Parathyroid adenoma (tissue), 2 donors: ENCODE measurements at regions not wholly inside any gene's neighbourhood (a gene's known extent, or its start where the extent isn't known, plus 50 kb on each side); places are given as distances from the start of the nearest gene placed in this dataset.

Experiments
- H2AFZ ChIP-seq: fragments of 300-600 bp; sonication (generic); one replicate; pipeline ENCODE4 v1.7.0; 2017; ENCODE audit warnings: antibody characterized with exemption, mild to moderate bottlenecking
- H3K27ac ChIP-seq: fragments of 300-600 bp; sonication (generic); one replicate; pipeline ENCODE4 v1.7.0; 2017
- H3K27me3 ChIP-seq: fragments of 300-600 bp; sonication (generic); one replicate; pipeline ENCODE4 v1.7.0; 2017; ENCODE audit warnings: low read length; ENCODE audit not compliant: control insufficient read depth, insufficient read depth
- H3K36me3 ChIP-seq: fragments of 300-600 bp; sonication (generic); one replicate; pipeline ENCODE4 v1.7.0; 2017; ENCODE audit warnings: low read length; ENCODE audit not compliant: control insufficient read depth, insufficient read depth
- H3K4me1 ChIP-seq: fragments of 300-600 bp; sonication (generic); one replicate; pipeline ENCODE4 v1.7.0; 2017; ENCODE audit warnings: control low read depth
- H3K4me2 ChIP-seq: fragments of 300-600 bp; sonication (generic); one replicate; pipeline ENCODE4 v1.7.0; 2017; ENCODE audit warnings: low read length
- H3K4me3 ChIP-seq: fragments of 300-600 bp; sonication (generic); one replicate; pipeline ENCODE4 v1.7.0; 2017; ENCODE audit warnings: low read depth, low read length
- H3K79me2 ChIP-seq: fragments of 300-600 bp; sonication (generic); one replicate; pipeline ENCODE4 v1.7.0; 2017; ENCODE audit warnings: control low read depth
- H3K9ac ChIP-seq: fragments of 300-600 bp; sonication (generic); one replicate; pipeline ENCODE4 v1.7.0; 2017; ENCODE audit warnings: mild to moderate bottlenecking
- H3K9me3 ChIP-seq: fragments of 300-600 bp; sonication (generic); one replicate; pipeline ENCODE4 v1.7.0; 2017; ENCODE audit warnings: low read length; ENCODE audit not compliant: control insufficient read depth
- CTCF ChIP-seq: fragments of 300-600 bp; sonication (generic); IDR thresholded peaks from one replicate; pipeline ENCODE4 v1.7.0; 2017; ENCODE audit warnings: antibody characterized with exemption, mild to moderate bottlenecking
- donor health status: primary hyperparathyroidism.

- H2AFZ ChIP-seq = no peak overlapping the region
- no peak overlapping the region for H3K4me3 ChIP-seq
- H3K27ac ChIP-seq = no peak overlapping the region
- no peak for TF ChIP-seq CTCF
- H3K9ac ChIP-seq = no peak overlapping the region
- H3K9me3 ChIP-seq = no peaks in the 10 kb centered on the region
- no peaks in the 10 kb centered on the region for H3K4me1 ChIP-seq
- H3K4me2 ChIP-seq = no peak overlapping the region
- no peaks in the 10 kb centered on the region for H3K27me3 ChIP-seq
- H3K79me2 ChIP-seq = no peaks in the 10 kb centered on the region
- no peaks in the 10 kb centered on the region for H3K36me3 ChIP-seq
These were observed 249.1 kb downstream of the FAT3 start for GRCh38 chr11:92473736-92474135.

- H3K4me3 ChIP-seq = no peak overlapping the region
- H3K9ac ChIP-seq = no peak overlapping the region
- no peaks in the 10 kb centered on the region for H3K9me3 ChIP-seq
- H3K4me2 ChIP-seq = no peak overlapping the region
- H3K36me3 ChIP-seq = no peaks in the 10 kb centered on the region
- no peaks in the 10 kb centered on the region for H3K4me1 ChIP-seq
- no peak overlapping the region for H2AFZ ChIP-seq
- H3K79me2 ChIP-seq = no peaks in the 10 kb centered on the region
- H3K27me3 ChIP-seq = no peaks in the 10 kb centered on the region
- H3K27ac ChIP-seq = no peak overlapping the region
- no peak for TF ChIP-seq CTCF
These were observed 250.7 kb downstream of the FAT3 start for GRCh38 chr11:92475316-92475715.

GRCh38 chr11:92475819-92476218 lies 251.2 kb downstream of the FAT3 start:
- Histone ChIP-seq H3K4me3 (no peak overlapping the region), H3K27ac (no peak overlapping the region), H3K4me1 (no peaks in the 10 kb centered on the region), H3K4me2 (no peak overlapping the region), H3K36me3 (no peaks in the 10 kb centered on the region), H2AFZ (no peak overlapping the region), H3K79me2 (no peaks in the 10 kb centered on the region), H3K9me3 (no peaks in the 10 kb centered on the region), H3K9ac (no peak overlapping the region), H3K27me3 (no peaks in the 10 kb centered on the region)
- TF ChIP-seq CTCF = no peak

GRCh38 chr11:92477686-92478085 lies 253.1 kb downstream of the FAT3 start:
- TF ChIP-seq CTCF = no peak
- Histone ChIP-seq H3K4me2 (no peak overlapping the region), H3K4me3 (no peak overlapping the region)

GRCh38 chr11:92480499-92480898 lies 255.9 kb downstream of the FAT3 start:
- no peak overlapping the region for H3K4me2 ChIP-seq
- no peak overlapping the region for H3K9ac ChIP-seq
- H3K9me3 ChIP-seq = no peaks in the 10 kb centered on the region
- no peak for TF ChIP-seq CTCF
- no peak overlapping the region for H3K4me3 ChIP-seq
- H3K36me3 ChIP-seq = no peaks in the 10 kb centered on the region
- no peak overlapping the region for H2AFZ ChIP-seq
- no peaks in the 10 kb centered on the region for H3K79me2 ChIP-seq
- no peaks in the 10 kb centered on the region for H3K27me3 ChIP-seq
- H3K4me1 ChIP-seq = no peaks in the 10 kb centered on the region
- H3K27ac ChIP-seq = no peak overlapping the region

More at GRCh38 chr11:92477686-92478085, 253.1 kb downstream of the FAT3 start:
- Histone ChIP-seq H3K9me3 (no peaks in the 10 kb centered on the region), H3K27ac (no peak overlapping the region), H3K4me1 (no peaks in the 10 kb centered on the region), H3K9ac (no peak overlapping the region), H3K79me2 (no peaks in the 10 kb centered on the region), H3K27me3 (no peaks in the 10 kb centered on the region), H3K36me3 (no peaks in the 10 kb centered on the region), H2AFZ (no peak overlapping the region)
